IMR-90 (cell line): ENCODE measurements at regions not wholly inside any gene's neighbourhood (a gene's known extent, or its start where the extent isn't known, plus 50 kb on each side); places are given as distances from the start of the nearest gene placed in this dataset.

ENCODE experiments used
- ATAC-seq: fragments of 200-7000 bp; cut with Tn5 transposase; 2 replicates; pipeline ENCODE4 v1.9.1; 2020; ENCODE audit warnings: low read depth, mild to moderate bottlenecking, moderate library complexity
- BruUV-seq: library from RNA; stranded (reverse); fragments of 400-500 nt; replicated peaks from 2 replicates; lab custom pipeline; 2021; lab: Mats Ljungman, UMichigan
- CTCF ChIA-PET: fragments of 300-600 bp; formaldehyde crosslinking; extraction: SDS; loops from one replicate; lab custom pipeline; 2021; ENCODE audit warnings: antibody characterized with exemption; lab: Yijun Ruan, JAX
- POLR2A ChIA-PET: fragments of 300-600 bp; sonication (Branson Sonifier 250); formaldehyde crosslinking; loops from one replicate; lab custom pipeline; 2022; ENCODE audit warnings: antibody characterized with exemption; ENCODE audit not compliant: unreplicated experiment; lab: Charles Lee
- DNase-seq: peaks from one replicate; pipeline ENCODE4 v3.0.0; 2013
- H2AFZ ChIP-seq: replicated peaks from 2 replicates; pipeline ENCODE3; 2013; ENCODE audit warnings: low read length, mild to moderate bottlenecking; ENCODE audit not compliant: poor library complexity
- H2AK5ac ChIP-seq: 2 replicates; pipeline ENCODE4 v1.6.1; 2013; ENCODE audit warnings: low read depth, low read length, inconsistent platforms
- H2AK9ac ChIP-seq: replicated peaks from 2 replicates; pipeline ENCODE3; 2013; ENCODE audit warnings: mild to moderate bottlenecking, low read depth, low read length, moderate library complexity; ENCODE audit not compliant: poor library complexity
- H2BK120ac ChIP-seq: 2 replicates; pipeline ENCODE4 v1.6.1; 2013; ENCODE audit warnings: low read depth, low read length, inconsistent platforms
- H2BK15ac ChIP-seq: 3 replicates; pipeline ENCODE4 v1.6.1; 2013; ENCODE audit warnings: low read depth, low read length, inconsistent platforms
- H2BK20ac ChIP-seq: 2 replicates; pipeline ENCODE4 v1.6.1; 2013; ENCODE audit warnings: low read depth, mild to moderate bottlenecking, inconsistent platforms, low read length, moderate library complexity
- H2BK5ac ChIP-seq: 2 replicates; pipeline ENCODE4 v1.6.1; 2013; ENCODE audit warnings: mild to moderate bottlenecking, low read depth, low read length, inconsistent platforms; ENCODE audit not compliant: poor library complexity, severe bottlenecking
- H3K14ac ChIP-seq: replicated peaks from 2 replicates; pipeline ENCODE4 v1.6.1; 2013; ENCODE audit warnings: low read depth, low read length, inconsistent platforms
- H3K18ac ChIP-seq: 2 replicates; pipeline ENCODE4 v1.6.1; 2013; ENCODE audit warnings: low read depth, low read length, control low read depth
- H3K23ac ChIP-seq: 2 replicates; pipeline ENCODE4 v1.6.1; 2013; ENCODE audit warnings: low read depth, low read length, inconsistent platforms
- H3K27ac ChIP-seq: 2 replicates; pipeline ENCODE4 v1.5.1; 2013; ENCODE audit warnings: mild to moderate bottlenecking, control low read depth, low read length; ENCODE audit not compliant: insufficient read depth
- H3K27me3 ChIP-seq: 2 replicates; pipeline ENCODE4 v1.6.1; 2013; ENCODE audit warnings: low read length; ENCODE audit not compliant: control insufficient read depth, insufficient read depth
- H3K36me3 ChIP-seq: 2 replicates; pipeline ENCODE4 v1.6.1; 2013; ENCODE audit warnings: low read length, mixed read lengths; ENCODE audit not compliant: control insufficient read depth, insufficient read depth
- H3K4ac ChIP-seq: 2 replicates; pipeline ENCODE4 v1.6.1; 2013; ENCODE audit warnings: low read depth, low read length, inconsistent platforms
- H3K4me1 ChIP-seq: 2 replicates; pipeline ENCODE4 v1.6.1; 2013; ENCODE audit warnings: low read length, mixed read lengths; ENCODE audit not compliant: control insufficient read depth, insufficient read depth
- H3K4me2 ChIP-seq: 2 replicates; pipeline ENCODE4 v1.6.1; 2013; ENCODE audit warnings: low read depth, mild to moderate bottlenecking, control low read depth, low read length, moderate library complexity
- H3K4me3 ChIP-seq: 2 replicates; pipeline ENCODE4 v1.5.1; 2013; ENCODE audit warnings: low read depth, mild to moderate bottlenecking, control low read depth, low read length, moderate library complexity; ENCODE audit not compliant: insufficient read depth
- H3K56ac ChIP-seq: 2 replicates; pipeline ENCODE4 v1.6.1; 2013; ENCODE audit warnings: low read length, inconsistent platforms; ENCODE audit not compliant: insufficient read depth; ENCODE audit errors: extremely low read depth
- H3K79me1 ChIP-seq, 2 experiments: 2 replicates each; pipeline ENCODE4 v1.6.1; 2013; ENCODE audit warnings: low read length in 2 of 2, inconsistent platforms in 1 of 2, low read depth in 1 of 2
- H3K9ac ChIP-seq: 2 replicates; pipeline ENCODE4 v1.6.1; 2013; ENCODE audit warnings: low read depth, low read length, control low read depth
- H3K9me1 ChIP-seq: 2 replicates; pipeline ENCODE4 v1.6.1; 2013; ENCODE audit warnings: low read length, inconsistent platforms; ENCODE audit not compliant: insufficient read depth
- H3K9me3 ChIP-seq: 2 replicates; pipeline ENCODE4 v1.6.1; 2013; ENCODE audit warnings: low read length; ENCODE audit not compliant: control insufficient read depth, insufficient read depth
- H4K20me1 ChIP-seq: 2 replicates; pipeline ENCODE4 v1.6.1; 2013; ENCODE audit warnings: low read length, inconsistent platforms; ENCODE audit not compliant: insufficient read depth
- H4K5ac ChIP-seq: 2 replicates; pipeline ENCODE4 v1.6.1; 2013; ENCODE audit warnings: mild to moderate bottlenecking, low read depth, low read length, control low read depth
- H4K8ac ChIP-seq, 2 experiments: 2 replicates each; pipeline ENCODE4 v1.6.1; 2013; ENCODE audit warnings: low read depth in 2 of 2, low read length in 2 of 2, control low read depth in 1 of 2, inconsistent platforms in 1 of 2
- H4K91ac ChIP-seq: 2 replicates; pipeline ENCODE4 v1.6.1; 2013; ENCODE audit warnings: low read depth, low read length, inconsistent platforms; ENCODE audit not compliant: insufficient read depth
- CTCF ChIP-seq: conservative IDR thresholded peaks from 2 replicates; pipeline ENCODE4 v1.5.1; 2012; ENCODE audit warnings: mild to moderate bottlenecking, low read depth, low read length, improper control_type of control experiment
- MAFK ChIP-seq: IDR thresholded peaks from 2 replicates; pipeline ENCODE4 v1.6.1; 2012; ENCODE audit warnings: low read depth, low read length, improper control_type of control experiment
- POLR2A ChIP-seq: IDR thresholded peaks from 2 replicates; pipeline ENCODE4 v1.6.1; 2012; ENCODE audit warnings: mild to moderate bottlenecking, low read depth, low read length
- RFX5 ChIP-seq: IDR thresholded peaks from 2 replicates; pipeline ENCODE4 v1.8.0; 2012; ENCODE audit warnings: low read depth, mild to moderate bottlenecking, low read length, moderate library complexity
- SMC3 ChIP-seq: fragments of 150-350 bp; IDR thresholded peaks from 2 replicates; pipeline ENCODE4 v1.6.1; 2016; ENCODE audit warnings: low read depth, mild to moderate bottlenecking, antibody characterized with exemption, low read length, moderate library complexity
- dilution Hi-C: fragments of 300-500 bp; cut with HindIII; formaldehyde crosslinking; loops from one replicate; pipeline ENCODE4 v1.14.3; 2018; ENCODE audit warnings: low sequenced_read_pairs; ENCODE audit not compliant: unreplicated experiment
- in situ Hi-C: fragments of 300-500 bp; cut with MboI; formaldehyde crosslinking; loops from 3 replicates; pipeline ENCODE4 v1.14.3; 2019; ENCODE audit warnings: low sequenced_read_pairs, inconsistent platforms, mixed read lengths
- intact Hi-C: fragments of 100-400 bp; cut with micrococcal nuclease; formaldehyde crosslinking; loops from 2 replicates; pipeline ENCODE4 v1.10.0; 2022

GRCh38 chr4:55706541-55706940 is 70.4 kb upstream of the NMU start:
- intact Hi-C loops = no loop called here
- Histone ChIP-seq H3K9me1 (no peaks in the 10 kb centered on the region), H3K18ac (no peak overlapping the region), H3K27ac (no peak overlapping the region), H3K4ac (no peak overlapping the region), H2BK15ac (no peak overlapping the region), H4K5ac (no peak overlapping the region), H3K9me3 (no peaks in the 10 kb centered on the region), H4K20me1 (no peaks in the 10 kb centered on the region), H3K4me2 (no peak overlapping the region), H2AK9ac (no peak overlapping the region), H2BK5ac (no peak overlapping the region), H2BK20ac (no peak overlapping the region), H3K9ac (no peak overlapping the region), H2AK5ac (no peak overlapping the region), H3K23ac (no peak overlapping the region), H4K8ac (no peak overlapping the region), H3K79me1 (no peaks in the 10 kb centered on the region), H2AFZ (no peak overlapping the region), H3K4me3 (no peak overlapping the region), H2BK120ac (no peak overlapping the region), H3K27me3 (no peaks in the 10 kb centered on the region; the same call in 1 of the 2 replicates), H3K56ac (no peak overlapping the region), H3K14ac (no peak overlapping the region), H4K91ac (no peak overlapping the region), H3K4me1 (no peaks in the 10 kb centered on the region), H3K36me3 (no peaks in the 10 kb centered on the region)
- TF ChIP-seq RFX5 (no peak), POLR2A (no peak), SMC3 (no peak), CTCF (no peak), MAFK (no peak)
- ChIA-PET CTCF (no interaction called here), POLR2A (no interaction called here)
- DNase-seq (peak; percentile 11), ATAC-seq (peak; percentile 17; the same call in 1 of the 2 replicates)
- dilution Hi-C loops = no loop called here
- no TSS peak for BruUV-seq
- in situ Hi-C loops = no loop called here
